HG03039 (cell line): ENCODE measurements at regions not wholly inside any gene's neighbourhood (a gene's known extent, or its start where the extent isn't known, plus 50 kb on each side); places are given as distances from the start of the nearest gene placed in this dataset.
"Not testable (repeated sequence)": the region's sequence is repeated elsewhere in the genome, so short reads cannot be mapped to it uniquely, and the experiment has no call there.

Experiments
- ATAC-seq: cut with Tn5 transposase; IDR thresholded peaks from one replicate; pipeline ENCODE4 v1.9.1; 2021; ENCODE audit warnings: mild to moderate bottlenecking, moderate library complexity; ENCODE audit not compliant: unreplicated experiment

GRCh38 chr12:124159655-124160054 lies 135.2 kb upstream of the RFLNA start:
- no peak for ATAC-seq

- no peak for ATAC-seq
Observed at GRCh38 chr12:124160097-124160756, 134.7 kb upstream of the RFLNA start.

DNA sequence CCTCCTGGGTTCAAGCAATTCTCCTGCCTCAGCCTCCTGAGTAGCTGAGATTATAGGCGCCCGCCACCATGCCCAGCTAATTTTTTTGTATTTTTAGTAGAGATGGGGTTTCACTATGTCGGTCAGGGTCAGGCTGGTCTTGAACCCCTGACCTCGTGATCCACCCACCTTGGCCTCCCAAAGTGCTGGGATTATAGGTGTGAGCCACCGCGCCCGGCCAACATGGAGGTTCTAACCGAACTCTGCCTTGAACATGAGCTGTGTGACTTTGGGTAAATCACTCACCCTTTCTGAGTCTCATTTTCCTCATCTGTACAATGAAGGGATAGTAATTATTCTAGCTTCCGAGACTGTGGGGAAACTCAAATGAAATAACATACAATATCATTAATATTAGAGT lies 133.5 kb upstream of the RFLNA start:
- not testable (repeated sequence) for ATAC-seq

GRCh38 chr12:124162151-124163110 lies 132.5 kb upstream of the RFLNA start:
- no peak for ATAC-seq

- ATAC-seq, result no peak
Observed at GRCh38 chr12:124165695-124166094, 129.2 kb upstream of the RFLNA start.

GRCh38 chr12:124167141-124167540 lies 127.8 kb upstream of the RFLNA start:
- no peak for ATAC-seq

GRCh38 chr12:124168016-124168786 lies 126.7 kb upstream of the RFLNA start:
- no peak for ATAC-seq

DNA sequence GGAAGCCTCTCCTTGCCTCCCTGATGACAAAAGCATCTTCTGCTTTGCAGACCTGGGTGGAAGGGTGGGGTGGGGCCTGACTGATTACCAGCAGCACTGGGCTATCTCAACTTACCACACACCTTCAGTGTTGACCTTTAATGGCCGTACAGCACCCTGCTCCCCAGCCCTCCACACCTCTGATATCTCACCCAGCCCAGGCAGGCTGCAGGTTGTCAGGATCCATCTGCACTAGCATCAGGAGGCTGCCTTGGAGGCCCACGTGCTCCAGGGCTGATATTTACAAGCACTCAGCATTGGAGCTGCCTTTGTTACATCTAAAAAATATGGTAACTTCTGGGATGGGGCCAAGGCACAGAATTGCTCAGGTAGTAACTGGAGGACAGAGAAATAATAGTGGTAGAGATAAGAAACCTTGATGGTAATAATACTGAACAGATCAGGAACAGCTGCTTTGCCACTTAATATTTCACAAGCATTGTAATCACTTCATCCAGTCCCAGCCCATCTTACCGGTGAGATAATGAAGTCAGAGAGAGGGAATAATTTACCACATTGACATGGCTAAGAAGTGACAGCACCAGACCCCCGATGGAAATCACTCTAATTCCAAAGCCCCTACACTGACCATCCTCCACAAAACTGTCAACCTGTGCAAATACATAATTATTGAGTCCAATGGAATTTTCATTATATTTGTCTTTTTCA lies 125.2 kb upstream of the RFLNA start:
- no peak for ATAC-seq

DNA sequence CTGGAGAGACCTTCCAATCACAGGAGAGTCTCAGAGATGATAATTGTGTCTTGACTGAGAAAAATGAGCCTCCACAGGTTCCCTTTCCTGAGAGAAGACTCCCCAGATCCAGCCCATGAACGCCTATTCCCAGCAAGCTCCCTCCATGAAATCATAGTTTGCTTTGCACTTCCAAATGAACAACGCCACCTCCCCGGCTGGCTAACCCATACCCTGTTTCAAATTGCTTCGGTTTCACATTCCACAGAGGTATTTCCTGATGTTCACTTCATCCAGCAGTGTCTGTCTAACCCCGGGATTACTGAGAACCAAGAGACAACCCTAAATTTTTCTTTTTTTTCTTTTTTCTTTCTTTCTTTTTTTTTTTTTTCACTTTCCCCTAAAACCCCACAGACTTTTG lies 124.1 kb upstream of the RFLNA start:
- ATAC-seq, result no peak

GRCh38 chr12:124171231-124171979 lies 123.5 kb upstream of the RFLNA start:
- ATAC-seq, result no peak

GRCh38 chr12:124172636-124173035 lies 122.3 kb upstream of the RFLNA start:
- ATAC-seq, result no peak

DNA sequence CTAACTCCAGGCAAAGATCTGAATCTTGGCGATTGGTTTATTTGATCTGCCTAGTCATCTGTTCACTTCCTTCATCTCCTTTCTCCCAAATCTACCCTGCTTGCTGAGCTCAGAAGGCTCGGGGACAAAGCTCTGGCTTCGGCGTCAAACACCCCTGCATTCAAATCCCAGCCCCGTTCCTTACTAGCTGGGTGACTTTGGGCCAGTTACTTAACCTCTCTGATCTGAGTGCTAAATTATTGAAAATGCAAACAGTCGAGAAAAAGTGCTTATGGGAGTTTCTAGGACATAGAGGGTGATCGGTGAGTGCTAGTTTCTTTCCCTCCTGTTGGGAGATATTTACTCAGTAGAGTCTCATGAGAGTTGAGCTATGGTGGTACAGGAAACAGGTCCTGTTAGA lies 121.2 kb upstream of the RFLNA start:
- ATAC-seq, result no peak

DNA sequence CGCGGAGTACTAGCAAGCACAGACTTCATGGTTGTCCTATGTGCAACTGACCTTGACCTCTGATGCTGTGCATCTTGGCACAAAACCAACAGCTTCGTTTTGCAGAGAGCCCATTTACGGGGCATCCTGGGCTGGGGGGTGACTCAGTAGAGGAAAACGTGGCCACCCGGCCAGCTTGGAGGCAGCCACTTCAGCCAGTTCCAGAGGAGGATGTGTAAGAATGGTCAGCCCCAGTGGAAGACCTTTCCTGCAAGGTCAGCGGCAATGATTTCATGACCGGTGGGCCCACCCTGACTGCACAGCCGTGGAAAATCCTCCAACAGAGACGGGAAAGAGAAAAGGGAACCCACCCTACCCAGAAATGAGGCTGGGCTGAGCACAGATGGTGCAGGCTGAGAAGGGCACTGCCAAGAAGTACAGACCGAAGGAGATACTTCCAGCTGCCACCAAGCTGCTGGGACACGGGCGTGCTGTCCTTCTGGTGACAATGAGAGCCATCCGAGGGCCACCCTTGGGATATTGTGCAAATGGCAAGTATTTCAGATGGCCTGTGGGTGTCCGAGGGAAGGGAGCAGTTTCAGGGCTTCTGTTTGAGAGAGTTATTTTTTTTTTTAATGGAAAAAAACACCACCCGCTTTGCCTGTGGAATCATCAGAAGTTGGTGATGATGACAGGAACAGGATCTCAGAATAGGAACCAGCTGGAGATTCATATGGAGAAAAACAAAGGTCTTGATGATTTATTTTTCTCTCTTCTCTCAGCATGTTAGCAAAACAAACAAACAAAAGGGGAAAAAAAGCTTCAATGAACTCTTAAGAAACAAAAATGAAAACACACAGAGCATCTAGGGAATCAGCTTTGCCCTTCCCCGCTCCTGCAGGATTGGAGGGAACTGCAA lies 120.2 kb upstream of the RFLNA start:
- no peak for ATAC-seq

DNA sequence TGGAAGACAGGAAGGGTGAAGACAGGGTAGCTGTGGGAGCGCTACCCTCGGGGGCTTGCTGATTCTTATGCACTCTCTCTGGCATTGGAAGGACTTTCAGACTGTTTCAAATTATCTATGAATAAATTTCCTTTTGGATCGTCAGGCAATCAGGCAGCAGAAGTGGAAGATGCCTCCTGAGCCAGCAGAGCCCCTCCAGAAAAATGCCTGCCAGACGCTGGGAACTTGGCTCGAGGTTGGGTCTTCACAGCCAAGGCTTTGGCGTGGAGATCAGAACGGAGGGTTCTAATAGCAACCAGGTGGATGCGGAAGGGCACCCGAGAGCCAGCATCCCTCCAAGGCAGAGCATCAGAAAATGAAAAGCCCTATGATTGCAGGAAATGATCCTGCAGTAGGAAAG lies 119.2 kb upstream of the RFLNA start:
- no peak for ATAC-seq

- no peak for ATAC-seq
Observed at GRCh38 chr12:124177276-124177950, 117.5 kb upstream of the RFLNA start.

DNA sequence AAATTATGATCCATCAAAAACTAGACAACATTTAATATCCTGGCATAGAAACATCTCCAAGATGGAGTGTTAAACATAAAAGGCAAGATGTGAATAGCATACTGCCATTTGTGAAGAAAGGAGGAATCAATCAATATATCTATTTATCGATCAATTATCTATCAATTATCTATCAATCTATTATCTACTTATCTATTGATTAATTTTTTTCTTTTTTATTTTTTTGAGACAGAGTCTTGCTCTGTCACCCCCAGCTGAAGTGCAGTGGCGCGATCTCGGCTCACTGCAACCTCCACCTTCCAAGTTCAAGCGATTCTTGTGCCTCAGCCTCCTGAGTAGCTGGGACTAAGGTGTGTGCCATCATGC lies 117.0 kb upstream of the RFLNA start:
- ATAC-seq, result no peak

DNA sequence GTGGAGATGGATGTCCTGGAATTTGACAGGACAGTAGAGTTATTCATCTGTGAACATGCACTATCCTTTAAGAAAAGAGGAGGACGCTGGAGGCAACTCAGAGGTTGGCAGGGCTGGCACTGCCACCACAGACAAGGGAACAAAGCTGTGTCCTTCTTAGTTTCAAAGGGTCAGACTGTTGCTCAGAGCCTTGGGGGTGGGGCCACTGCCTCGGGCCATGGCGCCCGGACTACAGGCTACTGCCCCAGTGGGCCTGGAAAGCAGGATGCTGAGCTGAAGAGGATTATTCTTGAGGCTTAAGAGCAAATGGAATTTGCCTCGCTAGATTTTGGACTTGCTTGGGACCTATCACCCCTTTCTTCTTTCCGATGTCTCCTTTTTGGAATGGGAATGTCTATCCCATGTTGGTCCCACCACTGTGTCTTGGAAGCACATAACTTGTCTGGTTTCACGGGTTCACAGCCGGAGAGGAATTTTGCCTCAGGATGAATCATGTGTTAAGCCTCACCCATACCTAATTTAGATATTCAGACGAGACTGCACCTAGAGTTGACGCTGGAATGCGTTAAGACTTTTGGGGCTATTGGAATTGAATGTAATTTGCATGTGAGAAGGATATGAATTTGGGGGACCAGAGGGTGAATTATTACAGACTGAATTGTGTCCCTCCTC lies 114.8 kb upstream of the RFLNA start:
- no peak for ATAC-seq

- no peak for ATAC-seq
Observed at GRCh38 chr12:124183172-124183571, 111.7 kb upstream of the RFLNA start.
